Mucosa of rectum (tissue), 2 donors: ENCODE measurements at regions not wholly inside any gene's neighbourhood (a gene's known extent, or its start where the extent isn't known, plus 50 kb on each side); places are given as distances from the start of the nearest gene placed in this dataset.

Source experiments
- H3K27ac ChIP-seq, 2 donors: one replicate each; pipeline ENCODE4 v1.7.0; 2013; ENCODE audit warnings: inconsistent platforms in 2 of 2, low read depth in 2 of 2, low read length in 2 of 2
- H3K27me3 ChIP-seq, 2 donors: one replicate each; pipeline ENCODE4 v1.7.0; 2013; ENCODE audit warnings: low read length in 2 of 2; ENCODE audit not compliant: control insufficient read depth in 2 of 2, insufficient read depth in 2 of 2
- H3K36me3 ChIP-seq, 2 donors: one replicate each; pipeline ENCODE4 v1.7.0; 2013; ENCODE audit warnings: low read length in 2 of 2; ENCODE audit not compliant: control insufficient read depth in 2 of 2, insufficient read depth in 2 of 2
- H3K4me1 ChIP-seq, 2 donors: one replicate each; pipeline ENCODE4 v1.7.0; 2013; ENCODE audit warnings: low read length in 2 of 2, mild to moderate bottlenecking in 1 of 2; ENCODE audit not compliant: control insufficient read depth in 2 of 2, insufficient read depth in 2 of 2
- H3K4me3 ChIP-seq, 2 donors: one replicate each; pipeline ENCODE4 v1.7.0; 2013; ENCODE audit warnings: low read length in 2 of 2
- H3K9ac ChIP-seq, 2 donors: one replicate each; pipeline ENCODE4 v1.7.0; 2013; ENCODE audit warnings: low read length in 2 of 2, low read depth in 1 of 2, mild to moderate bottlenecking in 1 of 2
- H3K9me3 ChIP-seq, 2 donors: one replicate each; pipeline ENCODE4 v1.7.0; 2013; ENCODE audit warnings: low read length in 2 of 2; ENCODE audit not compliant: control insufficient read depth in 2 of 2
- donor health status: healthy.
- donor health status: Normal muscosa, but diverticular disease.

DNA sequence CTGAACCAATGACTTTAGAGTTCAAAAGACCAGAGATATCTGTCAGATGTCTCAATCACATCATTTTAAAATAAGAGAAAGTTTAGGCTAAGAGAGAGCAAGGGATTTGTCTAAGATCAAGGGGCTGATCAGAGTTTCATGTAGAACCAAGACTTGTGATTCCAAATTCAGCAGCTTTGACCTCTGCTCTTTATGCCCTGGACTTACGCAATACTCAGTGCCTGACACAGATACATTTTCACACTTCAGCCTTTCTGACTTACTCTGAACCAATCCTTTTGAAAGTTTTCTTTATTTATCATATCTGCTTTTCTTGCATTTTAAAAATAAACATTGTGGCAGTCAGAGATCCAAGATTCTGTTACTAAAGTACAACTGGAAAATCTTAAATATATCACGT lies 428.0 kb downstream of the PLPP3 start:
- Histone ChIP-seq H3K9me3 (no peaks in the 10 kb centered on the region), H3K4me1 (no peaks in the 10 kb centered on the region), H3K36me3 (no peaks in the 10 kb centered on the region), H3K4me3 (no peak overlapping the region), H3K27ac (no peak overlapping the region), H3K9ac (no peak overlapping the region), H3K27me3 (no peaks in the 10 kb centered on the region)

DNA sequence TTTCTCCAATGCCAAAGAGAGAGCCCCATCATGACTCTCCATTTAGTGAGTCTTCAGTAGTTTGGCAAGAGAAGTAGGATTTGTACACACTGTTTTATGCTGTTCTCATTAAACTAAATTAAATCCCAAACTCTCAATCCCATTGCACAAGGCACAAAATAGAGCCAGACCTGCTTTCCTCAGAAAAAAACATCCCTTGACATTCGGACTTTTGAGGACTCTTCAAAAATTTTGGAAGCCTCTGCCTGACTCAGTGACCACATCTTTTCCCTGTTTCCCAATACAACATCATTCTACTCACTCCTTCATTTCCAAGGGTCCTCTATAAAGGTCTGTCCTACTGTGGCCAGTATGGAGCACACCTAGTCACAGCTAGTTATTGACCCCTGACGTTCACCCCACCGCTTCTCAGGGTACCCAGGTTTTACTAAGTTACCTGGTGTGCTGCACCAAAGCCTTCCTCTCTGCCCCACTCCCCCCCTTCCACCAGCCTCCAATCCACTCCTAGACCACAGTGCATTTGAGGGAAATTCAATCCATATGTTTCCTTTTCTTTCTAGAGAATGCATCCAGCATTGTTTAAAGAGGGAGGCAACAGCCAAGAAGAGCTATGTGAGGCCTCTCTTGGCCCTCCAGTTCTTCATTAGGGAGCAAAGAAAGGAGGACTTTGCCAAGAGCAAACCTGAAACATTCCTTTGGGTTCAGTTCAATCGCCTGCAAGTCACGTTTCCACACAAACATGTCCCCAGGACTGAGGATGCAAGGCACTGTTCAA lies 428.7 kb downstream of the PLPP3 start:
- no peak overlapping the region for H3K27ac ChIP-seq
- no peaks in the 10 kb centered on the region for H3K27me3 ChIP-seq
- no peak overlapping the region for H3K9ac ChIP-seq
- H3K4me3 ChIP-seq = no peak overlapping the region
- no peaks in the 10 kb centered on the region for H3K9me3 ChIP-seq
- no peaks in the 10 kb centered on the region for H3K36me3 ChIP-seq
- no peaks in the 10 kb centered on the region for H3K4me1 ChIP-seq

DNA sequence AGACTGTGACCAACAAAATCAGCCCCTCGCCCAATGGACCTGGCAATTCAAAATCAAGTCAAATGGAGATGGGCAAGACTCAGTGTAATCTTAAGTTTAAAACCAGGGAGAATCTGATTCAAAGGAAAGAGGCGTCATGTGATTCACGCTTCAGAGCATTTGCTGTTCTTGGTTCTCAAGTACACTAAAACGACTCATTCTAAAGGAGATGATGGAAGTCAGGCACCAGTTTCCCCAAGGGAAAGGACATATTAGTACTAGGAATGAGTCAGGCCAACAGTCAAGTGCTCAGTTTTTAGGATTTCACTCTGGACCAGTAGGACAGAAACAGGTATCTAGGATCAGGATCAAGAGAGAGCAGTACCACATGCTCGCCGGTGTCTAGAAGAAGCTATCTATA lies 429.6 kb downstream of the PLPP3 start:
- Histone ChIP-seq H3K9ac (no peak overlapping the region), H3K27ac (no peak overlapping the region), H3K36me3 (no peaks in the 10 kb centered on the region), H3K4me1 (no peaks in the 10 kb centered on the region), H3K4me3 (no peak overlapping the region), H3K27me3 (no peaks in the 10 kb centered on the region), H3K9me3 (no peaks in the 10 kb centered on the region)

DNA sequence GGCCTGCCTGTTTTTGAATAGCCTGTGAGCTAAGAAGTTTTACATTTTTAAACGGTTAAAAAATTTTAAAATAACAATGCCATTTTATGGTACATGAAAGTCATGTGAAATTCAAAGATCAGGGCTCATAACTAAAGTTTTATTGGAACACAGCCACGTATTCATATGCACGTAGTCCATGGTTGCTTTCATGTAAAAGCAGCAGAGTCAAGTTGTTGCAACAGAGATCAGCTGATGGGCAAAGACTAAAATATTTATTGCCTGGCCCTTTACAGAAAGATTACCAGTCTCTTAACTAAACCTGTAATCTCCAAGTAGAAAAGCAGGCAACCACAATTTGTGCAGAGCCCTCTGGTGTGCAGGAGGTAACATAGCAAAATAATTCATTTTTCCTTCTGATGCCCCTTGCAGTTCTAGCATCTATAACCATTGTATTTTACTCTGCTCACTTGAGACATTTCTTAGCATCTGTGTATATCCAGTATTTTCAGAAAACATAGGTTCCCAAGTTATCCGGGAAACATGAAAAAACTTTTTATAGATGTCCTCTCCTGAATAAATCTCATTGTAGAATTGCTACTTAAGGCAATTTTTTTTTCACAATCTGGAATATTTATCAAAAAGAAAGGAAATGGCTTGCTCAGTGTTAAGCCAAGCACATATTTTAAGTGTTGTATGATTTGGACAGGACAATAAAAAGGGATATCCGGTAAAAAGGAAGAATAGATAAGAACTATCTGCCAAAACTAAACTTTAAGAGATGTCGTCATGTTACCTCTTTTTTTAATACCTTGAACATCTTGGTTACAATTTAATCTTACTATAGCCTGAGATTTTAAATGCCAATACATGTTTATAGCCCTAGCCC lies 430.8 kb downstream of the PLPP3 start:
- Histone ChIP-seq H3K9ac (no peak overlapping the region), H3K4me1 (peaks cover 0 to under 1% of the 10 kb centered on the region in 2 donors), H3K27ac (no peak overlapping the region), H3K9me3 (no peaks in the 10 kb centered on the region), H3K4me3 (no peak overlapping the region), H3K27me3 (no peaks in the 10 kb centered on the region), H3K36me3 (no peaks in the 10 kb centered on the region)

GRCh38 chr1:56147459-56147858 lies 431.9 kb downstream of the PLPP3 start:
- Histone ChIP-seq H3K9me3 (no peaks in the 10 kb centered on the region), H3K4me3 (no peak overlapping the region), H3K36me3 (no peaks in the 10 kb centered on the region), H3K27me3 (no peaks in the 10 kb centered on the region), H3K9ac (no peak overlapping the region), H3K4me1 (peaks cover 2 to 3% of the 10 kb centered on the region in 2 donors), H3K27ac (no peak overlapping the region)

GRCh38 chr1:56147034-56147433 lies 432.3 kb downstream of the PLPP3 start:
- no peaks in the 10 kb centered on the region for H3K9me3 ChIP-seq
- H3K4me1 ChIP-seq = peaks cover 2 to 4% of the 10 kb centered on the region in 2 donors
- H3K36me3 ChIP-seq = no peaks in the 10 kb centered on the region
- H3K27ac ChIP-seq = no peak overlapping the region
- no peak overlapping the region for H3K9ac ChIP-seq
- no peak overlapping the region for H3K4me3 ChIP-seq
- no peaks in the 10 kb centered on the region for H3K27me3 ChIP-seq

DNA sequence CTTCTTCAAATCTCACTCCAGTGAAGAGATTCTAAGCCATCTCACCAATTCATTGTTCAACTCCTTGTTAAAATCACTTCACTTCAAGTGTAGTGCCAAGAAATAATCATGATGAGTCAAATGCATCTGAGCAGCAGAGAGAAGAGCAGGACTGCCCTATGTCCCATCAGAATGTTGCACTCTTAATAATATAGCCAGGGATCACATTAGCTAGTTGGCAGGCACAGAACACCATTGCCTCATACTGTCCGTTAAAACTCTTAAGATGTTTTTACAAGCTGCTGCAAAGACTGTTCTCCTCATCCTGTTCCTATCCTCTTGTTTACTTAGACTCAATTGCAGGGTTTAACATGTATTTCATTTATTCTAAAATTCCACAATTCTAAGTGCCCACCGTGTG lies 432.9 kb downstream of the PLPP3 start:
- H3K27ac ChIP-seq = no peak overlapping the region

DNA sequence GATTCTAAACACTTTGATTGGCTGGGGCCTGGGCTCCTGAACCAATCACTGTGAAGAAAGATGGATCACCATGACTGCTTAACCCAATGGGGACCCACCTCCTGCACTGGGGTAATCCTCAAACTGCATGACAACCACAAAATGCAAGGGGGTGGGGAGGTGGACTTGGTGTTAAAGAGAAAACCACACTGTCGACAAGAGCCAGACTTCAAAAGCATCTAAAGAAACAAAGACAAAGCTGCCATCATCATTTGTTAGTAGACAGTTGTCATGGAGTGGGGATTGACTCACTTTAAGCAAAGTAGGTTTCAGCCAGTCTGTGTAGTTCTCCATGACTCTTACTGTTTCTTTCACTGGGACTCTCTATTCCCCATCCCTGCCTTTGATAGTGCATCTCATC lies 433.8 kb downstream of the PLPP3 start:
- Histone ChIP-seq H3K36me3 (no peaks in the 10 kb centered on the region), H3K27me3 (no peaks in the 10 kb centered on the region), H3K27ac (no peak overlapping the region)

More for the DNA sequence above, 432.9 kb downstream of the PLPP3 start:
- H3K27me3 ChIP-seq = no peaks in the 10 kb centered on the region
- no peak overlapping the region for H3K4me3 ChIP-seq
- H3K4me1 ChIP-seq = peaks cover 2 to 4% of the 10 kb centered on the region in 2 donors
- H3K9me3 ChIP-seq = no peaks in the 10 kb centered on the region
- no peaks in the 10 kb centered on the region for H3K36me3 ChIP-seq
- H3K9ac ChIP-seq = no peak overlapping the region

DNA sequence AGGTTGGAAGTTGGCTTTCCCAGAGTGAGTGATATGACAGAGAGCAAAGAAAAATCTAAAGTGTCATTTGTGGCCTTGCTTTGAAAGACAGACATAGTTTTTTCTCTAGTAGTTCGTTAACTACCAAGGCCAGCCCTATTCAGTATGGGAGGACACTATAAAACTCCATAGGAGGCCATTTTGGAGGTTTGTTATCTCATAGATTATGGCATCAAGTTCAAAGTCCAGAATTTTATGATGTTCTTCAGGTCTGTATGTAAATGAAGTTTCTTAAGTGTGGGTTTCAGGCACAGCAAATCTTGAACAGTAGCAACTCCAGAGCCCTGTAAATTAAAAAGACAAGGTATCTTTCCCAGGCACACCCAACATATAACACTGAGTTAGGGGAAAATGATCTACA lies 437.1 kb downstream of the PLPP3 start:
- Histone ChIP-seq H3K27me3 (no peaks in the 10 kb centered on the region), H3K4me3 (no peak overlapping the region), H3K9me3 (no peaks in the 10 kb centered on the region), H3K27ac (peak overlapping the region; percentile 52 to 66), H3K36me3 (no peaks in the 10 kb centered on the region), H3K4me1 (peaks cover 2 to 4% of the 10 kb centered on the region in 2 donors), H3K9ac (no peak overlapping the region)

More for the DNA sequence above, 433.8 kb downstream of the PLPP3 start:
- Histone ChIP-seq H3K4me1 (peaks cover 2 to 4% of the 10 kb centered on the region in 2 donors), H3K9me3 (no peaks in the 10 kb centered on the region), H3K4me3 (no peak overlapping the region), H3K9ac (no peak overlapping the region)

GRCh38 chr1:56139836-56140235 lies 439.5 kb downstream of the PLPP3 start:
- H3K9me3 ChIP-seq = no peaks in the 10 kb centered on the region
- no peak overlapping the region for H3K27ac ChIP-seq
- no peak overlapping the region for H3K9ac ChIP-seq
- H3K4me1 ChIP-seq = peaks cover 2 to 4% of the 10 kb centered on the region in 2 donors
- no peaks in the 10 kb centered on the region for H3K27me3 ChIP-seq
- H3K36me3 ChIP-seq = no peaks in the 10 kb centered on the region
- no peak overlapping the region for H3K4me3 ChIP-seq
